PC-9 (cell line): ENCODE measurements at regions not wholly inside any gene's neighbourhood (a gene's known extent, or its start where the extent isn't known, plus 50 kb on each side); places are given as distances from the start of the nearest gene placed in this dataset.
"Not testable (repeated sequence)": the region's sequence is repeated elsewhere in the genome, so short reads cannot be mapped to it uniquely, and the experiment has no call there.

ENCODE experiments used
- BruUV-seq: library from RNA; stranded (reverse); fragments of 400-500 nt; replicated peaks from 2 replicates; lab custom pipeline; 2021; lab: Mats Ljungman, UMichigan
- CTCF ChIA-PET: fragments of 300-600 bp; sonication (Branson Sonifier 250); formaldehyde crosslinking; loops from one replicate; lab custom pipeline; 2022; ENCODE audit warnings: antibody characterized with exemption; lab: Charles Lee
- POLR2A ChIA-PET: fragments of 300-600 bp; sonication (Branson Sonifier 250); formaldehyde crosslinking; loops from one replicate; lab custom pipeline; 2022; ENCODE audit warnings: antibody characterized with exemption; ENCODE audit not compliant: unreplicated experiment; lab: Charles Lee
- DNase-seq, 2 experiments: peaks; one replicate each; pipeline versions ENCODE4 v3.0.0 to v3.0.0-alpha.2; 2015 to 2022; ENCODE audit warnings: mixed read lengths in 1 of 2
- H2AFZ ChIP-seq: fragments of 200-600 bp; sonication (generic); 2 replicates; pipeline ENCODE4 v1.8.1; 2017; ENCODE audit warnings: antibody characterized with exemption
- H3F3A ChIP-seq: fragments of 200-600 bp; sonication (generic); 2 replicates; pipeline ENCODE4 v1.8.1; 2017; ENCODE audit warnings: antibody characterized with exemption, mild to moderate bottlenecking, low read depth; ENCODE audit not compliant: insufficient read depth
- H3K27ac ChIP-seq: fragments of 200-600 bp; sonication (generic); 2 replicates; pipeline ENCODE4 v1.6.1; 2016; ENCODE audit warnings: mixed run types
- H3K27me3 ChIP-seq: fragments of 200-600 bp; sonication (generic); 2 replicates; pipeline ENCODE4 v1.6.1; 2016; ENCODE audit warnings: low read depth, mixed run types; ENCODE audit not compliant: insufficient read depth
- H3K36me3 ChIP-seq: fragments of 200-600 bp; sonication (generic); 2 replicates; pipeline ENCODE4 v1.6.1; 2016; ENCODE audit warnings: low read depth, mixed run types
- H3K4me1 ChIP-seq: fragments of 200-600 bp; sonication (generic); replicated peaks from 2 replicates; pipeline ENCODE4 v1.6.1; 2016; ENCODE audit warnings: mixed run types; ENCODE audit not compliant: insufficient read depth
- H3K4me2 ChIP-seq: fragments of 200-600 bp; sonication (generic); 2 replicates; pipeline ENCODE4 v1.6.1; 2017; ENCODE audit warnings: mixed run types
- H3K4me3 ChIP-seq: fragments of 200-600 bp; sonication (generic); 2 replicates; pipeline ENCODE4 v1.6.1; 2016; ENCODE audit warnings: mixed run types
- H3K79me2 ChIP-seq: fragments of 200-600 bp; sonication (generic); 2 replicates; pipeline ENCODE4 v1.6.1; 2017; ENCODE audit warnings: low read depth, mixed run types
- H3K9me2 ChIP-seq: fragments of 200-600 bp; sonication (generic); 2 replicates; pipeline ENCODE4 v1.8.1; 2017; ENCODE audit warnings: mild to moderate bottlenecking; ENCODE audit not compliant: insufficient read depth
- H3K9me3 ChIP-seq: fragments of 200-600 bp; sonication (generic); 2 replicates; pipeline ENCODE4 v1.8.1; 2016; ENCODE audit warnings: low read depth; ENCODE audit not compliant: insufficient read depth
- H4K20me1 ChIP-seq: fragments of 200-600 bp; sonication (generic); 2 replicates; pipeline ENCODE4 v1.8.1; 2017; ENCODE audit not compliant: insufficient read depth
- CTCF ChIP-seq: fragments of 200-600 bp; sonication (generic); conservative IDR thresholded peaks from 2 replicates; pipeline ENCODE4 v1.6.1; 2017; ENCODE audit warnings: mixed run types, antibody characterized with exemption, mild to moderate bottlenecking, moderate library complexity
- EZH2 ChIP-seq: fragments of 200-600 bp; sonication (generic); IDR thresholded peaks from 2 replicates; pipeline ENCODE4 v1.8.0; 2017; ENCODE audit warnings: antibody characterized with exemption, low read depth
- intact Hi-C: fragments of 100-400 bp; cut with micrococcal nuclease; formaldehyde crosslinking; loops from one replicate; pipeline ENCODE4 v1.10.0; 2022; ENCODE audit not compliant: unreplicated experiment

DNA sequence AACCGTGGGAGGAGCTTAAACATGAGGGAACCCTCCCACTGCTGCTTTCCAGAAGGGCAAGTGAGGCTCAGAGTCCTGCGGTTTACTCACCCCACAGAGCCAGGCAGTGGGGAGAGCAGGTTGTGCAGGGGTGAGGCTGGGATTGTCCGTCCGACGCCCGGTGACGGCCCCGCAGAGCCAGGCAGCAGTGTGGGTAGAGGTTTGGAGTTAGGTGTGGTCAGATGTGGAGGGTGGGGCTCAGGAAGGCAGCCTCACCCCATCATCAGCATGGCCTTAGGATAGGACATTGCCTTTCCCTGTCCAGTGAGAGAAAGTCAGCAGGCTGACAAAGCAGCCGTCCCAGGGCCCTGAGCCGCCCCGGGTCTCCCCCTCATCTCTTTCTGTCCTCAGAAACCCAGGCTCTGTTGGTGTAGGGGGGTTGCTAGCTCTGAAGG is 234.6 kb downstream of the DLL1 start:
- Histone ChIP-seq H2AFZ (no peak overlapping the region), H3K4me1 (no peaks in the 10 kb centered on the region), H3K27ac (no peak overlapping the region), H3K9me2 (no peaks in the 10 kb centered on the region), H3K4me2 (no peak overlapping the region), H3K4me3 (no peak overlapping the region), H3F3A (no peaks in the 10 kb centered on the region), H4K20me1 (no peaks in the 10 kb centered on the region), H3K36me3 (no peaks in the 10 kb centered on the region), H3K9me3 (no peaks in the 10 kb centered on the region), H3K27me3 (peaks cover 48% of the 10 kb centered on the region), H3K79me2 (no peaks in the 10 kb centered on the region)
- DNase-seq, result no peak
- intact Hi-C loops, result no loop called here
- BruUV-seq, result no TSS peak
- TF ChIP-seq EZH2 (no peak), CTCF (no peak)
- ChIA-PET CTCF (no interaction called here), POLR2A (no interaction called here)

GRCh38 chr6:170055797-170056196 is 235.1 kb downstream of the DLL1 start:
- H4K20me1 ChIP-seq, CTCF ChIA-PET, H3K9me2 ChIP-seq, H3K4me2 ChIP-seq, H2AFZ ChIP-seq, H3F3A ChIP-seq, POLR2A ChIA-PET, H3K36me3 ChIP-seq, intact Hi-C loops, H3K4me1 ChIP-seq, H3K79me2 ChIP-seq, H3K4me3 ChIP-seq, DNase-seq, H3K27ac ChIP-seq, BruUV-seq, H3K9me3 ChIP-seq: not testable (repeated sequence)
- peaks cover 48% of the 10 kb centered on the region for H3K27me3 ChIP-seq

- CTCF ChIA-PET, result no interaction called here
- intact Hi-C loops, result no loop called here
- Histone ChIP-seq H4K20me1 (no peaks in the 10 kb centered on the region), H3K4me1 (no peaks in the 10 kb centered on the region), H3K36me3 (no peaks in the 10 kb centered on the region), H3K4me3 (no peak overlapping the region), H3K4me2 (no peak overlapping the region), H2AFZ (no peak overlapping the region), H3K27me3 (peaks cover 48% of the 10 kb centered on the region), H3K9me2 (no peaks in the 10 kb centered on the region), H3K9me3 (no peaks in the 10 kb centered on the region), H3K27ac (no peak overlapping the region), H3F3A (no peaks in the 10 kb centered on the region), H3K79me2 (no peaks in the 10 kb centered on the region)
- TF ChIP-seq EZH2 (no peak), CTCF (no peak)
- BruUV-seq, result no TSS peak
- no peak for DNase-seq
- POLR2A ChIA-PET, result no interaction called here
Measured at GRCh38 chr6:170053966-170054661, 236.8 kb downstream of the DLL1 start.
